HepG2 (cell line): ENCODE measurements at regions not wholly inside any gene's neighbourhood (a gene's known extent, or its start where the extent isn't known, plus 50 kb on each side); places are given as distances from the start of the nearest gene placed in this dataset.

ENCODE experiments used
- ATAC-seq: fragments of 200-7000 bp; cut with Tn5 transposase; 3 replicates; pipeline ENCODE4 v1.9.1; 2020; ENCODE audit warnings: mild to moderate bottlenecking, moderate library complexity
- BruUV-seq: library from RNA; stranded (reverse); fragments of 400-500 nt; replicated peaks from 2 replicates; lab custom pipeline; 2021; lab: Mats Ljungman, UMichigan
- CTCF ChIA-PET: fragments of 300-600 bp; formaldehyde crosslinking; extraction: SDS; loops from one replicate; lab custom pipeline; 2021; ENCODE audit warnings: low total read pairs, inconsistent platforms, low intra/inter-chr PET ratio; lab: Yijun Ruan, JAX
- POLR2A ChIA-PET: fragments of 350-600 bp; sonication (Branson Sonifier 250); formaldehyde crosslinking; loops from one replicate; lab custom pipeline; 2020; ENCODE audit warnings: antibody characterized with exemption, inconsistent platforms; lab: Yijun Ruan, JAX
- DNase-seq: peaks from one replicate; pipeline ENCODE4 v3.0.0-alpha.2; 2015; ENCODE audit warnings: low spot score
- FAIRE-seq: peaks from 3 replicates; lab custom pipeline; 2011; peaks lifted over from hg19 to GRCh38; lab: Jason Lieb, UNC
- H2AFZ ChIP-seq: one replicate; pipeline ENCODE4 v1.6.1; 2011; ENCODE audit warnings: low read length, inconsistent platforms
- H3K27ac ChIP-seq: fragments of 300-600 bp; 3 replicates; pipeline ENCODE4 v1.8.0; 2011; ENCODE audit warnings: mixed run types, mild to moderate bottlenecking, mixed read lengths, low read length, inconsistent platforms; ENCODE audit not compliant: insufficient read depth; ENCODE audit errors: extremely low read length
- H3K27me3 ChIP-seq, 2 experiments: fragments of 200-600 bp in 1 of 2; 2 replicates in 1 of 2; 3 replicates in 1 of 2; pipeline versions ENCODE4 v1.6.0 to v1.8.0; 2011; ENCODE audit warnings: low read length in 2 of 2, mild to moderate bottlenecking in 2 of 2, moderate library complexity in 2 of 2, inconsistent platforms in 1 of 2; ENCODE audit not compliant: insufficient read depth in 2 of 2, control insufficient read depth in 1 of 2
- H3K36me3 ChIP-seq, 2 experiments: fragments of 200-600 bp in 1 of 2; replicated peaks in 1 of 2; 2 replicates in 1 of 2; 3 replicates in 1 of 2; pipeline versions ENCODE4 v1.5.1 to v1.8.0; 2011; ENCODE audit warnings: low read length in 2 of 2, inconsistent platforms in 1 of 2; ENCODE audit not compliant: insufficient read depth in 2 of 2, control insufficient read depth in 1 of 2
- H3K4me1 ChIP-seq: 2 replicates; pipeline ENCODE4 v1.5.1; 2012; ENCODE audit warnings: low read length, inconsistent platforms; ENCODE audit not compliant: insufficient read depth
- H3K4me2 ChIP-seq: 2 replicates; pipeline ENCODE4 v1.6.0; 2011; ENCODE audit warnings: low read depth, low read length, inconsistent platforms
- H3K4me3 ChIP-seq, 3 experiments: fragments of 200-600 bp in 1 of 3; sonication (generic), shearing (Covaris generic) in 1 of 3; replicated peaks in 1 of 3; 2 replicates each; pipeline ENCODE4 v1.5.1; 2011 to 2016; ENCODE audit warnings: low read length in 3 of 3, inconsistent platforms in 2 of 3, low read depth in 2 of 3, mild to moderate bottlenecking in 2 of 3, control low read depth in 1 of 3, mixed read lengths in 1 of 3; ENCODE audit not compliant: insufficient read depth in 1 of 3
- H3K79me2 ChIP-seq: one replicate; pipeline ENCODE4 v1.6.1; 2011; ENCODE audit warnings: low read length, inconsistent platforms; ENCODE audit not compliant: insufficient read depth
- H3K9ac ChIP-seq: 2 replicates; pipeline ENCODE4 v1.6.0; 2011; ENCODE audit warnings: mild to moderate bottlenecking, low read depth, low read length, inconsistent platforms; ENCODE audit not compliant: insufficient read depth
- H3K9me3 ChIP-seq: 2 replicates; pipeline ENCODE4 v1.5.1; 2012; ENCODE audit warnings: mild to moderate bottlenecking, low read length
- H4K20me1 ChIP-seq: 2 replicates; pipeline ENCODE4 v1.6.0; 2011; ENCODE audit warnings: inconsistent platforms, mild to moderate bottlenecking, low read length, moderate library complexity; ENCODE audit not compliant: insufficient read depth
- GTF2F1 ChIP-seq: fragments of 150-350 bp; IDR thresholded peaks from 2 replicates; pipeline ENCODE4 v1.6.1; 2014; ENCODE audit warnings: low read length
- KLF15 ChIP-seq: sonication (generic); formaldehyde crosslinking; IDR thresholded peaks from 2 replicates; pipeline ENCODE4 v1.8.1; 2023; ENCODE audit warnings: borderline replicate concordance, mild to moderate bottlenecking, inconsistent platforms, missing genetic modification reagents, mixed read lengths
- NCOA2 ChIP-seq: sonication (generic); formaldehyde crosslinking; IDR thresholded peaks from 2 replicates; pipeline ENCODE4 v1.8.0; 2022; ENCODE audit warnings: inconsistent platforms
- PAWR ChIP-seq: sonication (generic); formaldehyde crosslinking; IDR thresholded peaks from 2 replicates; pipeline ENCODE4 v1.4.0; 2020; ENCODE audit warnings: missing genetic modification reagents, mild to moderate bottlenecking, borderline replicate concordance
- POLR2AphosphoS2 ChIP-seq: IDR thresholded peaks from 2 replicates; pipeline ENCODE4 v1.6.1; 2011; ENCODE audit warnings: low read depth, low read length, improper control_type of control experiment
- PPARG ChIP-seq: conservative IDR thresholded peaks from 2 replicates; pipeline ENCODE4 v1.6.1; 2016; ENCODE audit warnings: missing biosample characterization, missing genetic modification reagents
- ZMYM2 ChIP-seq: sonication (generic); formaldehyde crosslinking; IDR thresholded peaks from 2 replicates; pipeline ENCODE4 v1.8.0; 2022; ENCODE audit warnings: mild to moderate bottlenecking, missing genetic modification reagents
- ZNF644 ChIP-seq: IDR thresholded peaks from 2 replicates; pipeline ENCODE4 v1.6.1; 2016; ENCODE audit warnings: low read depth
- WGBS: methylation state at CpG from one replicate; pipeline ENCODE4 v1.1.6; 2017; ENCODE audit warnings: low lambda C conversion rate; 5-methylcytosine and 5-hydroxymethylcytosine counted together
- in situ Hi-C: cut with HindIII; loops from 2 replicates; pipeline ENCODE4 v1.10.0; 2017; ENCODE audit warnings: low pct_unique_long_range_greater_than_20kb; ENCODE audit not compliant: extremely low pct_ligation_motif_present
- intact Hi-C: fragments of 100-400 bp; cut with micrococcal nuclease; formaldehyde crosslinking; loops from one replicate; pipeline ENCODE4 v1.10.0; 2022; ENCODE audit not compliant: unreplicated experiment
- TF ChIP-seq, protein P1 (sequence below): sonication (generic); formaldehyde crosslinking; IDR thresholded peaks from 2 replicates; pipeline ENCODE4 v1.4.0; 2020; ENCODE audit warnings: missing genetic modification reagents
- TF ChIP-seq, protein P2 (sequence below): sonication (generic); formaldehyde crosslinking; IDR thresholded peaks from 2 replicates; pipeline ENCODE4 v1.4.0; 2020; ENCODE audit warnings: low read depth, missing genetic modification reagents

GRCh38 chr11:107252429-107253161 is 205.0 kb downstream of the CWF19L2 start:
- Histone ChIP-seq H3K79me2 (no peaks in the 10 kb centered on the region), H2AFZ (no peak overlapping the region), H3K4me2 (no peak overlapping the region), H3K9me3 (no peaks in the 10 kb centered on the region), H3K27ac (no peak overlapping the region), H3K9ac (no peak overlapping the region), H3K27me3 (no peaks in the 10 kb centered on the region), H3K36me3 (no peaks in the 10 kb centered on the region), H4K20me1 (no peaks in the 10 kb centered on the region)
- FAIRE-seq (no peak), ATAC-seq (no peak), DNase-seq (no peak)
- 90% methylated on average over 8 of the region's 8 CpGs for WGBS
- intact Hi-C loops, result no loop called here
- ChIA-PET CTCF (no interaction called here), POLR2A (no interaction called here)
- no TSS peak for BruUV-seq
- no peak for TF ChIP-seq GTF2F1
- TF ChIP-seq, protein P1, sequence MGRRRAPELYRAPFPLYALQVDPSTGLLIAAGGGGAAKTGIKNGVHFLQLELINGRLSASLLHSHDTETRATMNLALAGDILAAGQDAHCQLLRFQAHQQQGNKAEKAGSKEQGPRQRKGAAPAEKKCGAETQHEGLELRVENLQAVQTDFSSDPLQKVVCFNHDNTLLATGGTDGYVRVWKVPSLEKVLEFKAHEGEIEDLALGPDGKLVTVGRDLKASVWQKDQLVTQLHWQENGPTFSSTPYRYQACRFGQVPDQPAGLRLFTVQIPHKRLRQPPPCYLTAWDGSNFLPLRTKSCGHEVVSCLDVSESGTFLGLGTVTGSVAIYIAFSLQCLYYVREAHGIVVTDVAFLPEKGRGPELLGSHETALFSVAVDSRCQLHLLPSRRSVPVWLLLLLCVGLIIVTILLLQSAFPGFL, result no peak
- no peak for TF ChIP-seq NCOA2 (CRISPR knock-in tag)
- TF ChIP-seq PPARG (CRISPR knock-in tag), result no peak
- no peak for TF ChIP-seq KLF15 (CRISPR knock-in tag)
- TF ChIP-seq POLR2AphosphoS2, result no peak
- no peak for TF ChIP-seq ZNF644 (CRISPR knock-in tag)
- TF ChIP-seq, protein P2, sequence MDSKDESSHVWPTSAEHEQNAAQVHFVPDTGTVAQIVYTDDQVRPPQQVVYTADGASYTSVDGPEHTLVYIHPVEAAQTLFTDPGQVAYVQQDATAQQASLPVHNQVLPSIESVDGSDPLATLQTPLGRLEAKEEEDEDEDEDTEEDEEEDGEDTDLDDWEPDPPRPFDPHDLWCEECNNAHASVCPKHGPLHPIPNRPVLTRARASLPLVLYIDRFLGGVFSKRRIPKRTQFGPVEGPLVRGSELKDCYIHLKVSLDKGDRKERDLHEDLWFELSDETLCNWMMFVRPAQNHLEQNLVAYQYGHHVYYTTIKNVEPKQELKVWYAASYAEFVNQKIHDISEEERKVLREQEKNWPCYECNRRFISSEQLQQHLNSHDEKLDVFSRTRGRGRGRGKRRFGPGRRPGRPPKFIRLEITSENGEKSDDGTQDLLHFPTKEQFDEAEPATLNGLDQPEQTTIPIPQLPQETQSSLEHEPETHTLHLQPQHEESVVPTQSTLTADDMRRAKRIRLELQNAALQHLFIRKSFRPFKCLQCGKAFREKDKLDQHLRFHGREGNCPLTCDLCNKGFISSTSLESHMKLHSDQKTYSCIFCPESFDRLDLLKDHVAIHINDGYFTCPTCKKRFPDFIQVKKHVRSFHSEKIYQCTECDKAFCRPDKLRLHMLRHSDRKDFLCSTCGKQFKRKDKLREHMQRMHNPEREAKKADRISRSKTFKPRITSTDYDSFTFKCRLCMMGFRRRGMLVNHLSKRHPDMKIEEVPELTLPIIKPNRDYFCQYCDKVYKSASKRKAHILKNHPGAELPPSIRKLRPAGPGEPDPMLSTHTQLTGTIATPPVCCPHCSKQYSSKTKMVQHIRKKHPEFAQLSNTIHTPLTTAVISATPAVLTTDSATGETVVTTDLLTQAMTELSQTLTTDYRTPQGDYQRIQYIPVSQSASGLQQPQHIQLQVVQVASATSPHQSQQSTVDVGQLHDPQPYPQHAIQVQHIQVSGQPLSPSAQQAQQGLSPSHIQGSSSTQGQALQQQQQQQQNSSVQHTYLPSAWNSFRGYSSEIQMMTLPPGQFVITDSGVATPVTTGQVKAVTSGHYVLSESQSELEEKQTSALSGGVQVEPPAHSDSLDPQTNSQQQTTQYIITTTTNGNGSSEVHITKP (CRISPR knock-in tag), result no peak
- TF ChIP-seq ZMYM2 (CRISPR knock-in tag), result no peak
- no peak for TF ChIP-seq PAWR (CRISPR knock-in tag)
- TF ChIP-seq, all 625 proteins: peak for 0
- in situ Hi-C loops, result no loop called here
- Histone ChIP-seq H3K4me3 (no peak overlapping the region), H3K4me1 (peaks cover 21% of the 10 kb centered on the region)
